GM19099 (cell line): ENCODE measurements at regions not wholly inside any gene's neighbourhood (a gene's known extent, or its start where the extent isn't known, plus 50 kb on each side); places are given as distances from the start of the nearest gene placed in this dataset.

Experiments
- POLR2A ChIP-seq: IDR thresholded peaks from 3 replicates; pipeline ENCODE4 v1.6.1; 2011; ENCODE audit warnings: low read depth; ENCODE audit not compliant: insufficient read length; ENCODE audit errors: extremely low read depth

DNA sequence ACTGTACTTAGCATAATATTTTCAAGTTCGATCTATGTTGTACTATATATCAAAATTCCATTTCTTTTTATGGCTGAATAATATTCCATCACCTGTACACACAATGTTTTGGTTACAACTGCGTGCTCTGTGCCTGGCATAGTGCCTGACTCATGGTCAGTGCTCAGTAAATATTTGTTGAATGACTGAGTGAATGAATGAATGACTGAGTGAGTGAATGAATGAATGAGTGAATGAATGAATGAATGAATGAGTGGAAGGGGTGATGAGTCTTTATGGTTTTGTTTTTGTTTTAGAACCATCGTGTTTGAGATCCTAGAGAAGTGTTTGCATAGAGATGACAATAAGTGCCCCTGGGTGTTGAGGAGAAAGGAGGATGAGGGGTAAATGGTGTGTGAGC, 155.3 kb downstream of the MRM1 start:
- no peak for TF ChIP-seq POLR2A

DNA sequence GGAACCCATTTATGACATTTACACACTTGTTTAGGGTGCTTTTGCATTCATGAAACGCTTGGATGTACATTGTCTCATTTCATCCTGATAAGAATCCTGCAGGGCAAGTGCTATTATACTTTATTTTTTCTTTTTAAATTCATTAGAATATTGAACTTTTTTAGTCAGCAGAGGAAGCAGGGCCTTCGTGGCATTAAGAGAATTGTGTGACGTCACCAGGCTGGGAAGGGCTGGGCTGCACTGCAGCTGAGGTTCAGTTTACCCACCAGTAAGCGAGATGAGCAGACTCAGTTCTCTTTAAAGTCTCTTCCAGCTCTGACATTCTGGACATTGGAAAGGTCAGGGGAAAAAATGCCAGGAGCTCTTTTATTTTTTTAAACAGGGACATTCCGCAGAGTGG, 159.0 kb downstream of the MRM1 start:
- no peak for TF ChIP-seq POLR2A

DNA sequence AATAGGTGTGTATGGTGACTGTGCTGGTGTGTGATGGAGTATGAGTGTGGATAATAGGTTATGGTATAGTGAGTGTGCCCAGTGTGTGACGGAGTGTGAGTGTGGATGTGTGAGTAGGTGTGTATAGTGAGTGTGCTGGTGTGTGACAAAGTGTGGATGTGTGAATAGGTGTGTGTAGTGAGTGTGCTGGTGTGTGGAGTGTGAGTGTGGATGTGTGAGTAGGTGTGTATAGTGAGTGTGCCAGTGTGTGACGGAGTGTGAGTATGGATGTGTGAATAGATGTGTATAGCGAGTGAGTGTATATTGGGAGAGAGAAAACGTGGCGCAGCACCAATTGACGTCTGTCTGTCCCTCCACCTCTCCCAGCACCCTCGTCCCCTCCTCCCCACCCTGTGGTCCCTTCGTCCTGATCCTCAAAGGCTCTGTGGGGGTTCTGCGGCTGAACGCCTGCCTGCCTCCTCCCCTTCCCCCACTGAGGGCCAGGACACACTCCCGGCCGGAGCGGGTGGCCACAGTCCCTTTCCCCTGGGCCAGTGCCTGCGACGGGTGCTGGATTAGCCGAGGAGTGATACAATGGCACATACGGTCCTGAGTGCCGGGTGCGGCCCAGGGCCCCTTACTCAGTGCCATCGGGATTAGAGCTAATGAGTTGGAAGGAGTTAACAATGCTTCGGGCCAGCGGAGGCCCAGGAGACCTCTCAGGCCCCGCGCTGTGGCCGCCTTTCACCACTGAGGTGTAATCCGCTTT, 160.0 kb downstream of the MRM1 start:
- TF ChIP-seq POLR2A, result no peak

DNA sequence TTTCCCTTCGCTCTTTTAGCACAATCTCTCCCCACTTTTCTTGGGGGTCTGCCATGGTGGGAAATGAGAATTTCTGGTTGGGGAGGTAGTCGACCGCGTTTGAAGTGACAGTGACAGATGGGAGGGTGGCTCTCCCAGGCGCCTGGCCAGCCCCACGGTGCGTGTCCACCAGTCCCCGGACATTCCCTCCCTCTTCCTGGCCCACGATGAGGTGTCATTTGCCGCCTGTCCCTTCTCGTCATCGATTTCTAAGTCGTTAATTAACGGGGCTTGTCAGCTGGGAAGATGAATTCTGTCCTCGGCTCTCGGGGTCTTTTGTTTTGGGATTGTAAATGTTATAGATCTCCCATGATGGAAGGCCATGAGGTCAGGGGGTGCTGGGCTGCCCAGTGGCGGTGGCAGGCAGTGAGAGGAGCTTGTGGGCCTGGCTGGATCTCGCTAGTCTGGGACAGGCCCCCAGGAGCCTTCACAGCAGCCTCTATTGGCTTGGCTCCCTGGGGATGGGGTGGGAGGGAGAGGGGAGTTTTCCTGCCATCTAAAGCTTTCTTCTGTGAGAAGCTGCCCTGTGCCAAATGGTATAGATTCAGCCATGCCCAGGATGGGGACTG, 164.2 kb downstream of the MRM1 start:
- no peak for TF ChIP-seq POLR2A

DNA sequence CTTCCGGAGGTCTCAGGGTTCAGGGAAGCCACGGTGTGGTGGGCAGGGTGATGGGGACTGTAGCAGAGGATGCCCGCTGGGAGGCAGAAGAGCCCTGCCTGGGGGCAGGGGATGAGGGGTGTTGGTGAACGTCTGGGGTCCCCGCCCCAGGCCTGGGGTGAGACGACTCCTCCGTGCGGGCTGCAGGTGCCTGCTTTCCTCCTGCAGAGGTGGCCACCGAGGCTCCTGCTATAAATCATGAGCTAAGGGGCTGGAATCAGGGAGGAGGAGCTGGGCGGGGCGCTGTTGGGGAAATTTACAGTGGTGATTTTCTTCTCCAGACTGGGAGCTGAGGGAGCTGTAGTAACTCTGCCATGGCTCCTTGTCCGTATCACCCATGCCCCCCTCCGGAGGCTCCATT, 167.0 kb downstream of the MRM1 start:
- TF ChIP-seq POLR2A, result no peak

DNA sequence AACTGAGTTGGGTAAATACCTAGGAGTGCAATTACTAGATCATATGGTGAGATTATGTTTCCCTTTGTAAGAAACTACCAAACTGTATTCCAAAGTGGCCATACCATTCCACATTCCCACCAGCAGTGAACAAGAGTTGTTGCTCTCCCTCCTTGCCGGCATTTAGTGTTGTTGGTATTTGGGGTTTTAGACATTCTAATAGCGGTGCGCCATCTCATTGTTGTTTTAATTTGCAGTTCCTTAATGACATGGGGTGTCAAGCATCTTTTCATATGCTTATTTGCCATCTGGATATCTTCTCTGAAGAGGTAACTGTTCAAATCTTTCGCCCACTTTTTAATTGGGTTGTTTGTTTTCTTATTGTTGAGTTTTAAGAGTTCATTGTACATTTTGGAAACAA, 164.2 kb upstream of the LHX1 start:
- TF ChIP-seq POLR2A, result no peak

DNA sequence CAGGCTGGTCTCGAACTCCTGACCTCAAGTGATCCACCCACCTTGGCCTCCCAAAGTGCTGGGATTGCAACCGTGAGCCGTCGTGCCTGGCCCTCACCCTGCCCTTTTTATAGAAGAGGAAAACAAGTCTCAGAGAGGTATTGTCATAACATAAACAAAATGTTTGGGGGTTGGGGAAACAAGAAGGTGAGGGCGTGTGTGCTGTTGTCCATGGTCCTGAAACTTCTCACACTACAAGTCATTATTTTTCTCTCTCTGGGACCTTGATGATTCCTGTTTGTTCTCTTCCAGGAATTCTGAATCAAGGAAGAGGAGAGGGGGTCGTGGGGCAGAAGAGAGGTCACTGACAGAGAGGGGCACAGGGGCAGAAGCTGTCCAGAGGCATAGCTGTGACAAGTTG, 160.2 kb upstream of the LHX1 start:
- no peak for TF ChIP-seq POLR2A

DNA sequence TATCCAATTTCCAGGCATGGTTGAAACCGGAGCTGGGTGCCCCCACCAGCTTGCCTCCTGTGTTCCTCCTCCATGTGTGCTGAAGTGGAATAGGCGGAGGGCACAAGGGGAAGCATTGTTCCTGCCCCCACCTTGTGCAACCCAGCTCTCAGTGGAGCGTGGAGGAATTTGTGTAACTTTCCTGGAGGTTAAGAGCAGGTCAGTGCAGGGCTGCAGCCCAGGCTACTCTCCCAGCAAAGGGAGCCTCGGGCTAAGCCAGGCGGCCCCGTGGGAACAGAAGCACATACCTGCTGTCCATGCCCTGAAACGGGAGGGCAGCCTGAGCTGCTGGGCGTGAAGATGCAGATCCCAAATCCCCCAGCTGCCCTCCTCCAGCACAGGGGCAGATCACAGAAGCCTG, 158.8 kb upstream of the LHX1 start:
- no peak for TF ChIP-seq POLR2A

DNA sequence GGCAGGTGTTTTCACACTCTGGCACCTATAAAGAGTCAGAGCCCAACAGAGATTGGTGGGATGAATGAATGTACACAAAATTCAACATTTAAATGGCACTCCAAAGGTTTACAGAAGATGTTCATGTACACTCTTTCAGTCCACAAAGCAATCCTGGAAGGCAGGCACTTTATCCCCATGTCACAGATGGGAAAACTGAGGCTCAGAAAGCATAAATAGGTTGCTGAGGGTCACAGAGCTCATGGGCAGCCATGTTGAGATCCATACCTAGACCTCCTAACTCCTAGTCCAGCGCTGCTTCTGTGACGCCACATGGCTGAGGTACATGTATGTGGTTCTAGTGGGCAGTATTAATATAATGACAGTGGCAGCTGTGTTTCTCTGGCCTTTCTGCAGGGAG, 157.7 kb upstream of the LHX1 start:
- no peak for TF ChIP-seq POLR2A

DNA sequence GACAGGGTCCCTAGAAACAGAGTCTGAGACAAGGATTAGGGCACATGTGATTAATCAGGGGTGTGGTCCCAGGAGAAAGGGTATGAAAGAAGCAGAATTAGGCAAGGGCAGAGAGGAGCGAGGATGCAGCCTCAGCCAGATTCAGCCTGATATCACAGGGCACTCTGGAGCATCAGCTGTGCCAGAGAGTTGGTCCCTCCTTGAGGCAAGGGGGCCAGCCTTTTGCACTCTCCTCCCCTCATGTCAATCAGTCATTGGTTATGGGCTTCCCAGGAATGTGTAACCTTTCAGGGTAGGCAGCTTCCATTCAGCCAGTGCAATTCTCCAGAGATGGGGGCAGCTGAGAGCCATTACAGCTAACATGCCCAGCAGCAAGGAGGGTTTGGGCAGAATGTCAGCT, 152.6 kb upstream of the LHX1 start:
- no peak for TF ChIP-seq POLR2A

DNA sequence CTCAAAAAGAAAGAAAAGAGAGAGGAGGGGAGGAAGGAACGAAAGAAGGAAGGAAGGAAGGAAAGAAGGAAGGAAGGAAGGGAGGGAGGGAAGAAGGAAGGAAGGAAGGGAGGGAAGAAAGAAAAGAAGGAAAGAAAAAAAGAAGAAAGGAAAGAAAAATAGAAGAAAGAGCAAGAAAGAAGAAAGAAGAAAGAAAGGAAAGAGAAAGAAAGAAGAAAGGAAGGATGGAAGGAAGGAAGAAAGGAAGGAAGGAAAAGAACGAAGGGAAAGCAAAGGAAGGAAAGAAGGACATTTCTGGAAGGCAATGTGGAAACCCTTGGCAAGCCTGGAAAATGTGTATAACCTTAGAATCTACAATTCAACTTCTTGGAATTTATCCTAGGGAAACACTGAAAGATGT, 150.4 kb upstream of the LHX1 start:
- no peak for TF ChIP-seq POLR2A

DNA sequence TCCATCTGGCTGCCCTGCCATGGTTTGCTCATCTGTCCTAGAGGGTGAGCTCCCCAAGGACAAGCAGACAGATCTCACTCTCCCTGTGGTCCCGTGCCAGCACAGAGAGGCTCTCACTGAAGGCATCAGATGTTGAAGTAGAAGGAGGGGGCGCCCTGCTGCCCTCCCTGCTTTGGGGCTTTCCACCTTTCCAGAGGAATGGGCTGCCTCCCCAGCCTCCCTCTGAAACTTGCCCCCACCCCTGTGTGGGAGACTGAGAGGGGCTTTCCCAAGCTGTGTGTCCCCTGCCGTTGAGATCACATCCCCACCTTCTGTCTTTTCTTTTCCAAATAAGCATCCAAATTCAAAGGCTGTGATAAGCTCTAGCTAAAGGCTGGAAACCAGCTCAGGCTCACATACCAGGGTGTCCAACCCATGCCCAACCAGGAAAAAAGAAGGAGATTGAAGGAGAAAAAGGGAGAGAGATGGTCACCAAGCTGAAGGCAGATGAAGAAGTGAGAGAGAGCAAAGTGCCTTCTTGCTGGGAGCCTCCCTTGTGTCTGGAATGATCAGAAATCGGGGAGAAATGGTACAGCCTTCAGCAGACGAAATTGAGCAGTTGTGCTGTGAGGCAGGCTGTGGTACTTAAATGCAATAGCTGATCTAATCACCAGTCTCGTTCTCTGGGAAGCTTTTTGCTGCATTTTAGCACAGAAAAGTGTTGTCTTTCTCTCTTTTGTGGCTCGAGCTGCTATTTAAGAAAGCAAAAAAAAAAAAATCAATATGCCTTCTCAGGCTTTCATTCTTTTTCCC, 145.9 kb upstream of the LHX1 start:
- TF ChIP-seq POLR2A, result no peak

DNA sequence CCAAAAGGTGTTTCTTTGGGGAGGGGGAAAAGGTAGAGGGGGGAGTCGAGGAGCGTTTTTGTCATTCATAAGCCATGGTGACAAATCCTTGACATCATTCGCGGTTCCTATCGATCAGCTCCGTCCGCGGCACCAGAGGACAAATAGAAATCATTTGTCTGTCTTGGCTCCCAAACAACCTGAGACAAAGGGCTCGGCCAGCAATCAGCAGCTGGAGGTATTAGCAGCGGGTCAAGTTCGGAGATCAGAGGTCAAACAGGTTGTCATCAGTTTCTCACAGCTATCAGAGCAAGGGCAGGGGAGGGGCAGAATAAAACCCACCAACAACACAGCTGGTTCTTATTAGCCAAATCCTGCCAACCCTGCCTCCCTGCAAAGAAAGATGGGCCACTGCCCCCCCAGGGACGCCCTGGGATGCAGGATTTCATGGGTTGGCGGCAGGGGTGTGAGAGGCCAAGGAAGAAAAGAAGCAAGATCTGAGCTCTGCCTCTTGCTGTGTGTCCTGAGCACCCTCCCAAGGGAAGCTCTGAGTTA, 145.3 kb upstream of the LHX1 start:
- TF ChIP-seq POLR2A, result no peak

DNA sequence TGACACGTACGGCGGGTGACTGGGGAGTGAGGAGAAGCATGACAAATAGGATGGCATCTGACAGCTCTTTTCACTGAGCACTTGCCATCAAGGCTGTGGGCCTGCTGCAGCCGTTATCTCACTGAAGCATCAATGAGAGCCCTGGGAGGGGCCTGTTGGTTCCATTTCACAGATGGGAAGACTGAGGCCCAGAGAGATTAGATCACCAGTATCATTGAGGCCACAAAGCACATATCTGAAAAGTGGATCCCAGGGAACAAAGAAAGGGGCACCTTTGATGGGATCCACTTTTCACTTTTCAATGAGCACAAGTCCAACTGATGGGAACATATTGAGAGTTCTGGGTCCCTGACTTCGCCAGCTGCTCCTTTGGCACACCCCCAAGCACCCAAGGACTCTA, 144.4 kb upstream of the LHX1 start:
- TF ChIP-seq POLR2A, result no peak

DNA sequence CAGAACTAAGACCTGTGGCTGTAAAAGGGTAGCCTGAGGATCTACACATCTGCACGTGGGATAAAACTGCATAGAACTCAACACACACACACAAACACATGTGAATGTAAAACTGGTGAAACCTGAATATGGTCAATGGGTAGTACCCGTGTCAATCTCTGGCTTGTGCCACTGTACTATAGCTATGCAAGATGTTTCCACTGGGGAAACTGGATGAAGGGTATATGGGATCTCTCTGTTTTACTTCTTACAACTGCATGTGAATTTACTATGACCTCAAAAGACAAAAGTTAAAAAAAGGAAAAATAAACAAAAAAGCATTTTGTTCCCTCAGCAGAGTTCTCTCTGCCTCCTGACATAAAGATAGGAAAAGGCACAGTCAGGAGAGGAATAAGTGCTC, 143.3 kb upstream of the LHX1 start:
- TF ChIP-seq POLR2A, result no peak
